DOHH2 (cell line): ENCODE measurements at regions not wholly inside any gene's neighbourhood (a gene's known extent, or its start where the extent isn't known, plus 50 kb on each side); places are given as distances from the start of the nearest gene placed in this dataset.

ENCODE experiments used
- EZH2phosphoT487 ChIP-seq: fragments of 200-600 bp; sonication (generic); IDR thresholded peaks from 2 replicates; pipeline ENCODE4 v1.6.1; 2017; ENCODE audit warnings: borderline replicate concordance, mild to moderate bottlenecking, antibody characterized with exemption, low read length, moderate library complexity, mixed read lengths
- TF ChIP-seq, protein P1 (sequence below): fragments of 200-600 bp; sonication (generic); IDR thresholded peaks from one replicate; pipeline ENCODE4 v1.5.1; 2014; ENCODE audit warnings: antibody characterized with exemption, mild to moderate bottlenecking, low read depth, low read length; ENCODE audit not compliant: poor library complexity, severe bottlenecking

DNA sequence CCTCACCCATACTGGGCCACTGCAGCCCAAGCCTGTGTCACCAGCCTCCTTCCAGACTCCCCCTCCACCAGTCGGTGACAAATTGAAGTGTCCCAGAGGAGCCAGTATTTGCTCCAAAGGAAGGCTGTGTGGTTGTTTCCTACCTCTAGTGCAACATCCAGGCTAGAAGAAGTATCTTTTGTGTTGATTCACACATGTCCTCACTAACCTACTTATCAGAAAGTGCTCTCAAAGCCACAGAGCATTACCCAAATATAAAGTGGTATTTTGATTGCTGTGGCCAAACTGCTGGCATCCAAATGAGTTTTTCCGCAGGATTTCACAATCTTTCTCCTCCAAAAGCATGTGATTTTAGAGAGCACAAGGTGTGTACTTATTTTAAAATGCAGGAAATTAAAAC is 134.8 kb downstream of the CUL2 start:
- TF ChIP-seq, protein P1, sequence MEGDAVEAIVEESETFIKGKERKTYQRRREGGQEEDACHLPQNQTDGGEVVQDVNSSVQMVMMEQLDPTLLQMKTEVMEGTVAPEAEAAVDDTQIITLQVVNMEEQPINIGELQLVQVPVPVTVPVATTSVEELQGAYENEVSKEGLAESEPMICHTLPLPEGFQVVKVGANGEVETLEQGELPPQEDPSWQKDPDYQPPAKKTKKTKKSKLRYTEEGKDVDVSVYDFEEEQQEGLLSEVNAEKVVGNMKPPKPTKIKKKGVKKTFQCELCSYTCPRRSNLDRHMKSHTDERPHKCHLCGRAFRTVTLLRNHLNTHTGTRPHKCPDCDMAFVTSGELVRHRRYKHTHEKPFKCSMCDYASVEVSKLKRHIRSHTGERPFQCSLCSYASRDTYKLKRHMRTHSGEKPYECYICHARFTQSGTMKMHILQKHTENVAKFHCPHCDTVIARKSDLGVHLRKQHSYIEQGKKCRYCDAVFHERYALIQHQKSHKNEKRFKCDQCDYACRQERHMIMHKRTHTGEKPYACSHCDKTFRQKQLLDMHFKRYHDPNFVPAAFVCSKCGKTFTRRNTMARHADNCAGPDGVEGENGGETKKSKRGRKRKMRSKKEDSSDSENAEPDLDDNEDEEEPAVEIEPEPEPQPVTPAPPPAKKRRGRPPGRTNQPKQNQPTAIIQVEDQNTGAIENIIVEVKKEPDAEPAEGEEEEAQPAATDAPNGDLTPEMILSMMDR, result no peak
- no peak for TF ChIP-seq EZH2phosphoT487
